ENCODE measurements at regions not wholly inside any gene's neighbourhood (a gene's known extent, or its start where the extent isn't known, plus 50 kb on each side); places are given as distances from the start of the nearest gene placed in this dataset.

DNA sequence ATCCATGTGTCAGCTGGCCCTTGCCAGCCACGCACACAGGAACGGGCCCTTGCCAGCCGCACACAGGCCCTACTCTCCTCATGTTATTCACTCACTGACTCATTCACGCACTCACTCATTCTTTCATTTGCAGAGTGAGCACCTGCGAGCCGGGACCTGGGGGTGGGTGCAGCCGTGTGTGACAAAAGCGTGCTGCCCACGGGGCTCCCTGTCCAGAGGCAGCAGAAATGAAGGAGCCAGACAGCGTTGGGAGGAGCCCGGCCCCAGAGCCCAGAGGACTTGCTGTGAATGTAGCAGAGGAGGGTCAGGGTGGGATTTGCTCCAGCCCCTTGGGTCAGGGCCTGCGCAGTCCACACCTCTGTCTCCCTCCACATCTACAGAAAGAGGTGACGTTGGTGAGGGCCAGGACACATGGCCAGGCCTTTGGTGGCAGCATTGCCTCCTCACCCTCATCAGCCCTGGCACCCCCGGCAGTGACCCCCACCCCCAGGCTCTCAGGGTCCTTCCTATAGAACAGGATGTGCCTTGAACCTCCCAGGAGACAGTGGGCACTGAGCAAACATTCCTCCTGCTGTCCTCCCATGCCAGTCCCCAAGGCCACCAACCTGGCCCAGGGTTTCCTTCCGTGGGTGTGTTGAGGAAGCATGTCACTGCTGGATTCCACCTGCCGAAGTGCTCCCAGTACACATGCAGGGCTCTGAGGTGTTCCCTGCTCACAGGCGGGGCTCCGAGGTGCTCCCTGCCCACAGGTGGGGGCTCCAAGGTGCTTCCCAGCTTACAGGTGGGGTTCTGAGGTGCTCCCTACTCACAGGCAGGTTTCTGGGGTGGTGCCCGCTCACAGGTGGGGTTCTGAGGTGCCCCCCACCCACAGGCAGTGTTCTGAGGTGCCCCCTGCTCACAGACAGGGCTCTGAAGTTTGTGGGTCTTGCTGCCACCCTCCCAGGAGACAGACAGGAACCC, 105.7 kb downstream of the HMX1 start:
- H3K27ac ChIP-seq (ENCODE audit: low read depth, low read length, poor library complexity, severe bottlenecking) = no peak overlapping the region
- CTCF ChIA-PET = no interaction called here
- BruUV-seq (replicated peaks) = no TSS peak

DNA sequence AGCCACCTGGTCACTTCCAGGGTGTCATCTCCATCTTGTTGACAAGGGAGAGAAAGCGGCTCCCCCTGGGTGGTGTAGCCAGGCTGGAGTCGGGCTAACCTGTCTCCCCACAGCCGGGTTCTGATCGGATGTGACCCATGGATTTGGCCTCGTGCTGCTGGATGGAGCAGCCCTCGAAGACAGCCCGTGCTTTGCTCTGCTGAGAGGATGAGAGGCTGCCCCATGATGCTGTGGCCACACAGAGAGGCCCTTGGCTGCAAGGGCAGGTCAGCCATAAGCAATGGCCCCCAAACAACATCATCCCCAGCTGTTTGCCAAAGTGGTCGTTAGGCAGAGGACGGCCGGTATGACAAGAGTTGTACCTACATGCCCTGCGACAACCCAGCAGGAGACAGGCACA, 106.6 kb downstream of the HMX1 start:
- no peaks in the 10 kb centered on the region for H3K4me1 ChIP-seq (ENCODE audit: insufficient read depth, low read length, poor library complexity, severe bottlenecking)
- no peak for DNase-seq (ENCODE audit: low spot score)
- H3K27ac ChIP-seq (ENCODE audit: low read depth, low read length, poor library complexity, severe bottlenecking) = no peak overlapping the region
- no peak for TF ChIP-seq EZH2 (IDR thresholded peaks at IDR 0.05; ENCODE audit: borderline replicate concordance, low read depth, low read length, poor library complexity, severe bottlenecking)
- TF ChIP-seq, protein P1, sequence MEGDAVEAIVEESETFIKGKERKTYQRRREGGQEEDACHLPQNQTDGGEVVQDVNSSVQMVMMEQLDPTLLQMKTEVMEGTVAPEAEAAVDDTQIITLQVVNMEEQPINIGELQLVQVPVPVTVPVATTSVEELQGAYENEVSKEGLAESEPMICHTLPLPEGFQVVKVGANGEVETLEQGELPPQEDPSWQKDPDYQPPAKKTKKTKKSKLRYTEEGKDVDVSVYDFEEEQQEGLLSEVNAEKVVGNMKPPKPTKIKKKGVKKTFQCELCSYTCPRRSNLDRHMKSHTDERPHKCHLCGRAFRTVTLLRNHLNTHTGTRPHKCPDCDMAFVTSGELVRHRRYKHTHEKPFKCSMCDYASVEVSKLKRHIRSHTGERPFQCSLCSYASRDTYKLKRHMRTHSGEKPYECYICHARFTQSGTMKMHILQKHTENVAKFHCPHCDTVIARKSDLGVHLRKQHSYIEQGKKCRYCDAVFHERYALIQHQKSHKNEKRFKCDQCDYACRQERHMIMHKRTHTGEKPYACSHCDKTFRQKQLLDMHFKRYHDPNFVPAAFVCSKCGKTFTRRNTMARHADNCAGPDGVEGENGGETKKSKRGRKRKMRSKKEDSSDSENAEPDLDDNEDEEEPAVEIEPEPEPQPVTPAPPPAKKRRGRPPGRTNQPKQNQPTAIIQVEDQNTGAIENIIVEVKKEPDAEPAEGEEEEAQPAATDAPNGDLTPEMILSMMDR (conservative IDR thresholded peaks at IDR 0.05; ENCODE audit: low read depth, low read length) = no peak
- ChIA-PET POLR2A (ENCODE audit: low non-redundant PET) (interaction anchor here (0.7 kb wide), 1 partner anchor 99 kb away, joined by 3 read pairs; no protein-coding TSS in a partner anchor), CTCF (no interaction called here)
- no peaks in the 10 kb centered on the region for H3K36me3 ChIP-seq (ENCODE audit: insufficient read depth, low read length, poor library complexity, severe bottlenecking)
- intact Hi-C loops (cut with micrococcal nuclease; ENCODE audit: unreplicated experiment) = no loop called here
- BruUV-seq (replicated peaks) = no TSS peak
- peaks cover 31% of the 10 kb centered on the region for H3K27me3 ChIP-seq (replicated peaks; ENCODE audit: insufficient read depth, low read depth, low read length, poor library complexity)
- no peaks in the 10 kb centered on the region for H3K9me3 ChIP-seq (ENCODE audit: low read depth, low read length, poor library complexity, severe bottlenecking)
- H3K4me3 ChIP-seq (ENCODE audit: low read depth, low read length, poor library complexity, severe bottlenecking) = no peak overlapping the region

More for the DNA sequence above, 105.7 kb downstream of the HMX1 start:
- DNase-seq (ENCODE audit: low spot score) = no peak
- no peak overlapping the region for H3K4me3 ChIP-seq (ENCODE audit: low read depth, low read length, poor library complexity, severe bottlenecking)
- TF ChIP-seq EZH2 (IDR thresholded peaks at IDR 0.05; ENCODE audit: borderline replicate concordance, low read depth, low read length, poor library complexity, severe bottlenecking) = no peak
- TF ChIP-seq, protein P1 (conservative IDR thresholded peaks at IDR 0.05; ENCODE audit: low read depth, low read length) = no peak
- H3K36me3 ChIP-seq (ENCODE audit: insufficient read depth, low read length, poor library complexity, severe bottlenecking) = no peaks in the 10 kb centered on the region
- H3K4me1 ChIP-seq (ENCODE audit: insufficient read depth, low read length, poor library complexity, severe bottlenecking) = no peaks in the 10 kb centered on the region
- POLR2A ChIA-PET (ENCODE audit: low non-redundant PET) = no interaction called here
- H3K9me3 ChIP-seq (ENCODE audit: low read depth, low read length, poor library complexity, severe bottlenecking) = no peaks in the 10 kb centered on the region
- peaks cover 23% of the 10 kb centered on the region for H3K27me3 ChIP-seq (replicated peaks; ENCODE audit: insufficient read depth, low read depth, low read length, poor library complexity)
- intact Hi-C loops (cut with micrococcal nuclease; ENCODE audit: unreplicated experiment) = no loop called here

- H3K27me3 ChIP-seq (replicated peaks; ENCODE audit: insufficient read depth, low read depth, low read length, poor library complexity) = peaks cover 35% of the 10 kb centered on the region
- BruUV-seq (replicated peaks) = no TSS peak
- no peak overlapping the region for H3K27ac ChIP-seq (ENCODE audit: low read depth, low read length, poor library complexity, severe bottlenecking)
- H3K9me3 ChIP-seq (ENCODE audit: low read depth, low read length, poor library complexity, severe bottlenecking) = no peaks in the 10 kb centered on the region
- intact Hi-C loops (cut with micrococcal nuclease; ENCODE audit: unreplicated experiment) = no loop called here
- no peak overlapping the region for H3K4me3 ChIP-seq (ENCODE audit: low read depth, low read length, poor library complexity, severe bottlenecking)
- POLR2A ChIA-PET (ENCODE audit: low non-redundant PET) = interaction anchor here (0.7 kb wide), 1 partner anchor 100 kb away, joined by 3 read pairs; no protein-coding TSS in a partner anchor
- CTCF ChIA-PET = no interaction called here
- DNase-seq (ENCODE audit: low spot score) = no peak
- TF ChIP-seq, protein P1 (conservative IDR thresholded peaks at IDR 0.05; ENCODE audit: low read depth, low read length) = no peak
- no peak for TF ChIP-seq EZH2 (IDR thresholded peaks at IDR 0.05; ENCODE audit: borderline replicate concordance, low read depth, low read length, poor library complexity, severe bottlenecking)
- no peaks in the 10 kb centered on the region for H3K36me3 ChIP-seq (ENCODE audit: insufficient read depth, low read length, poor library complexity, severe bottlenecking)
- no peaks in the 10 kb centered on the region for H3K4me1 ChIP-seq (ENCODE audit: insufficient read depth, low read length, poor library complexity, severe bottlenecking)
These were observed 107.4 kb downstream of the HMX1 start for GRCh38 chr4:8763966-8764901.

Measured in A673 (cell line).